ENCODE measurements at regions not wholly inside any gene's neighbourhood (a gene's known extent, or its start where the extent isn't known, plus 50 kb on each side); places are given as distances from the start of the nearest gene placed in this dataset.

GRCh38 chr11:28961726-28962125 is 853.5 kb downstream of the METTL15 start:
- Histone ChIP-seq H3K27me3 (ENCODE audit: insufficient read depth, low read length) (no peaks in the 10 kb centered on the region), H3K4me3 (replicated peaks in 1 of 2; ENCODE audit: low read depth in 1 of 2, low read length in 2 of 2) (no peak overlapping the region), H2AFZ (ENCODE audit: low read depth, low read length, poor library complexity, severe bottlenecking) (no peak overlapping the region), H3K4me2 (ENCODE audit: low read length) (no peak overlapping the region), H3K9me3 (ENCODE audit: control insufficient read depth in 1 of 2, insufficient read depth in 1 of 2, low read depth in 1 of 2, low read length in 2 of 2) (no peaks in the 10 kb centered on the region), H4K20me1 (ENCODE audit: insufficient read depth) (no peaks in the 10 kb centered on the region), H3K4me1 (ENCODE audit: control insufficient read depth in 1 of 2, insufficient read depth in 2 of 2, low read length in 2 of 2) (no peaks in the 10 kb centered on the region), H3K79me2 (ENCODE audit: insufficient read depth, low read length) (no peaks in the 10 kb centered on the region), H3K36me3 (ENCODE audit: control insufficient read depth in 1 of 2, insufficient read depth in 2 of 2, low read length in 2 of 2) (no peaks in the 10 kb centered on the region), H3K9me2 (ENCODE audit: insufficient read depth) (0 out of 2 replicates have a peak, but pooled peaks cover 6% of the 10 kb centered on the region), H3K9ac (ENCODE audit: low read length) (no peak overlapping the region), H3K27ac (ENCODE audit: low read depth, low read length) (no peak overlapping the region)
- ChIA-PET RAD21 (ENCODE audit: low non-redundant PET in 1 of 2, low total read pairs in 2 of 2, uncharacterized antibody in 2 of 2, unreplicated experiment in 2 of 2) (no interaction called here), CTCF (no interaction called here), POLR2A (no interaction called here)
- no peak for DNase-seq (ENCODE audit: low read depth, low spot score)
- no peak for TF ChIP-seq EZH2phosphoT487 (IDR thresholded peaks at IDR 0.05; ENCODE audit: borderline replicate concordance)
- no peak for TF ChIP-seq FOSL1 (IDR thresholded peaks at IDR 0.05; ENCODE audit: low read depth)
- TF ChIP-seq, protein P1, sequence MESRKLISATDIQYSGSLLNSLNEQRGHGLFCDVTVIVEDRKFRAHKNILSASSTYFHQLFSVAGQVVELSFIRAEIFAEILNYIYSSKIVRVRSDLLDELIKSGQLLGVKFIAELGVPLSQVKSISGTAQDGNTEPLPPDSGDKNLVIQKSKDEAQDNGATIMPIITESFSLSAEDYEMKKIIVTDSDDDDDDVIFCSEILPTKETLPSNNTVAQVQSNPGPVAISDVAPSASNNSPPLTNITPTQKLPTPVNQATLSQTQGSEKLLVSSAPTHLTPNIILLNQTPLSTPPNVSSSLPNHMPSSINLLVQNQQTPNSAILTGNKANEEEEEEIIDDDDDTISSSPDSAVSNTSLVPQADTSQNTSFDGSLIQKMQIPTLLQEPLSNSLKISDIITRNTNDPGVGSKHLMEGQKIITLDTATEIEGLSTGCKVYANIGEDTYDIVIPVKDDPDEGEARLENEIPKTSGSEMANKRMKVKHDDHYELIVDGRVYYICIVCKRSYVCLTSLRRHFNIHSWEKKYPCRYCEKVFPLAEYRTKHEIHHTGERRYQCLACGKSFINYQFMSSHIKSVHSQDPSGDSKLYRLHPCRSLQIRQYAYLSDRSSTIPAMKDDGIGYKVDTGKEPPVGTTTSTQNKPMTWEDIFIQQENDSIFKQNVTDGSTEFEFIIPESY (IDR thresholded peaks at IDR 0.05; ENCODE audit: extremely low read depth, insufficient replicate concordance, low read length): no peak
- TF ChIP-seq ZFX (IDR thresholded peaks at IDR 0.05): no peak
- no peak for TF ChIP-seq YY1 (IDR thresholded peaks at IDR 0.05; ENCODE audit: extremely low read depth, insufficient replicate concordance, low read depth, low read length)
- no peak for TF ChIP-seq EZH2 (IDR thresholded peaks at IDR 0.05)
- TF ChIP-seq CBX3 (IDR thresholded peaks at IDR 0.05; ENCODE audit: low read depth): no peak
- no peak for TF ChIP-seq REST (IDR thresholded peaks at IDR 0.05; ENCODE audit: low read depth)
- TF ChIP-seq CEBPB (IDR thresholded peaks at IDR 0.05; ENCODE audit: low read depth): no peak
- TF ChIP-seq POLR2AphosphoS5 (IDR thresholded peaks at IDR 0.05; ENCODE audit: low read depth, low read length): no peak
- TF ChIP-seq JUND (IDR thresholded peaks at IDR 0.05): no peak
- no peak for TF ChIP-seq EGR1 (IDR thresholded peaks at IDR 0.05; ENCODE audit: low read depth)
- TF ChIP-seq ELF1 (IDR thresholded peaks at IDR 0.05; ENCODE audit: borderline replicate concordance, low read depth): no peak
- TF ChIP-seq POLR2A (IDR thresholded peaks at IDR 0.05; ENCODE audit: borderline replicate concordance, extremely low read depth, insufficient read depth, insufficient read length): no peak
- TF ChIP-seq ATF3 (IDR thresholded peaks at IDR 0.05): no peak
- no peak for TF ChIP-seq RAD21 (IDR thresholded peaks at IDR 0.05; ENCODE audit: low read depth)
- TF ChIP-seq SP1 (IDR thresholded peaks at IDR 0.05; ENCODE audit: low read depth): no peak
- TF ChIP-seq SIN3A (IDR thresholded peaks at IDR 0.05; ENCODE audit: low read depth): no peak
- TF ChIP-seq ZNF274 (IDR thresholded peaks at IDR 0.05; ENCODE audit: low read depth, low read length): no peak
- no peak for TF ChIP-seq CTCF (IDR thresholded peaks at IDR 0.05 in 2 of 3, conservative IDR thresholded peaks at IDR 0.05 in 1 of 3; ENCODE audit: borderline replicate concordance in 1 of 3, insufficient read depth in 1 of 3, low read depth in 2 of 3, low read length in 2 of 3)
- intact Hi-C loops (cut with micrococcal nuclease): no loop called here
- no peak for ATAC-seq
- no TSS peak for BruUV-seq (replicated peaks)
